RWPE2 (cell line): ENCODE measurements at regions not wholly inside any gene's neighbourhood (a gene's known extent, or its start where the extent isn't known, plus 50 kb on each side); places are given as distances from the start of the nearest gene placed in this dataset.
"Not testable (repeated sequence)": the region's sequence is repeated elsewhere in the genome, so short reads cannot be mapped to it uniquely, and the experiment has no call there.

Source experiments
- ATAC-seq: fragments of 200-7000 bp; cut with Tn5 transposase; 3 replicates; pipeline ENCODE4 v1.9.1; 2021; ENCODE audit warnings: low read depth
- DNase-seq: peaks from one replicate; pipeline ENCODE4 v3.0.0-alpha.2; 2020; ENCODE audit warnings: low spot score
- H3K27ac ChIP-seq: fragments of 450-650 bp; 2 replicates; pipeline ENCODE4 v1.5.1; 2017; ENCODE audit warnings: mild to moderate bottlenecking; ENCODE audit not compliant: poor library complexity, severe bottlenecking
- H3K27me3 ChIP-seq: fragments of 250-450 bp; sonication (Bioruptor Pico); 2 replicates; pipeline ENCODE4 v1.5.1; 2021; ENCODE audit warnings: mild to moderate bottlenecking, moderate library complexity; ENCODE audit not compliant: insufficient read depth, poor library complexity, severe bottlenecking
- H3K36me3 ChIP-seq: fragments of 250-450 bp; sonication (Bioruptor Pico); 2 replicates; pipeline ENCODE4 v1.5.1; 2020; ENCODE audit warnings: low read depth, mild to moderate bottlenecking, moderate library complexity
- H3K4me1 ChIP-seq: fragments of 250-450 bp; sonication (Bioruptor Pico); 2 replicates; pipeline ENCODE4 v1.5.1; 2021; ENCODE audit warnings: mild to moderate bottlenecking, moderate library complexity; ENCODE audit not compliant: insufficient read depth, poor library complexity, severe bottlenecking
- H3K4me3 ChIP-seq: fragments of 250-450 bp; sonication (Bioruptor Pico); 2 replicates; pipeline ENCODE4 v1.5.1; 2021; ENCODE audit warnings: mild to moderate bottlenecking, moderate library complexity; ENCODE audit not compliant: severe bottlenecking
- H3K9me3 ChIP-seq: fragments of 250-450 bp; sonication (Bioruptor Pico); 2 replicates; pipeline ENCODE4 v1.5.1; 2021; ENCODE audit warnings: mild to moderate bottlenecking, moderate library complexity; ENCODE audit not compliant: severe bottlenecking
- TF ChIP-seq, protein P1 (sequence below): fragments of 450-650 bp; IDR thresholded peaks from one replicate; pipeline ENCODE4 v1.5.1; 2017; ENCODE audit warnings: mild to moderate bottlenecking, moderate library complexity; ENCODE audit not compliant: poor library complexity, severe bottlenecking

DNA sequence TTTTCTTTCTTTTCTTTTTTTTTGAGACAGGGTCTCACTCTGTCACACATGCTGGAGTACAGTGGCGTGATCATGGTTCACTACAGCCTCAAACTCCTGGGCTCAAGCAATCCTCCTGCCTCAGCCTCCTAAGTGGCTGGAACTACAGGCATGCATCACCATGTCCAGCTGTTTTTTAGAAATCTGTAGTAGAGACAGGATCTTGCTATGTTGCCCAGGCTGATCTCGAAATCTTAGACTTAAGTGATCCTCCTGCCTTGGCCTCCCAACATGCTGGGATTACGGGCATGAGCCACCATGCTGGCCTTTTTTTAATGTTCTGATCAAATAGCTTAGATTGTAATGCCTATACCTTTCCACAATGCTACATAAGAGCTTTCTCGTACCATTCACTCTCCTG lies 107.0 kb upstream of the KCTD7 start:
- no peaks in the 10 kb centered on the region for H3K27me3 ChIP-seq
- no peak overlapping the region for H3K27ac ChIP-seq
- H3K9me3 ChIP-seq: no peaks in the 10 kb centered on the region
- H3K36me3 ChIP-seq: no peaks in the 10 kb centered on the region
- no peak for DNase-seq
- TF ChIP-seq, protein P1, sequence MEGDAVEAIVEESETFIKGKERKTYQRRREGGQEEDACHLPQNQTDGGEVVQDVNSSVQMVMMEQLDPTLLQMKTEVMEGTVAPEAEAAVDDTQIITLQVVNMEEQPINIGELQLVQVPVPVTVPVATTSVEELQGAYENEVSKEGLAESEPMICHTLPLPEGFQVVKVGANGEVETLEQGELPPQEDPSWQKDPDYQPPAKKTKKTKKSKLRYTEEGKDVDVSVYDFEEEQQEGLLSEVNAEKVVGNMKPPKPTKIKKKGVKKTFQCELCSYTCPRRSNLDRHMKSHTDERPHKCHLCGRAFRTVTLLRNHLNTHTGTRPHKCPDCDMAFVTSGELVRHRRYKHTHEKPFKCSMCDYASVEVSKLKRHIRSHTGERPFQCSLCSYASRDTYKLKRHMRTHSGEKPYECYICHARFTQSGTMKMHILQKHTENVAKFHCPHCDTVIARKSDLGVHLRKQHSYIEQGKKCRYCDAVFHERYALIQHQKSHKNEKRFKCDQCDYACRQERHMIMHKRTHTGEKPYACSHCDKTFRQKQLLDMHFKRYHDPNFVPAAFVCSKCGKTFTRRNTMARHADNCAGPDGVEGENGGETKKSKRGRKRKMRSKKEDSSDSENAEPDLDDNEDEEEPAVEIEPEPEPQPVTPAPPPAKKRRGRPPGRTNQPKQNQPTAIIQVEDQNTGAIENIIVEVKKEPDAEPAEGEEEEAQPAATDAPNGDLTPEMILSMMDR: no peak
- H3K4me3 ChIP-seq: no peak overlapping the region
- no peaks in the 10 kb centered on the region for H3K4me1 ChIP-seq
- ATAC-seq: no peak

DNA sequence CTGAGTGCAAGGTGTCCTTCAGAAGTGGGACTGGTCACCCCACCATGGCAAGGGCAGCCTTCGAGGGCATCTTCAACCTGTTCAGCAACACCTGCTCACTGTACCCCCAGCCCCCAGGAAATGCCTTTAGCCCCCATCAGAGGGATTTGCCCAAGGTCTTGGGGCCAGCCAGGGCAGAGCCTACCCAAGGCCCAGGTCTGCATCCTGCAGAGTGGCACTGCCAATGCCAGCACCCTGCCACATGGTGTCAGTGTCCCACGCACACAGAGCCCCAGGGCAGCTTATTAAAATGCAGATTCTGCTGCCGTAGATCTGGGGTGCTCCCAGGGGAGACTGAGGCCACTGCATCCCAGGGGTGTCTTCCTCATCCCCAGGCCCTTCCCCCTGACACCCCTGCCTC lies 106.2 kb upstream of the KCTD7 start:
- Histone ChIP-seq H3K27ac (no peak overlapping the region), H3K27me3 (no peaks in the 10 kb centered on the region), H3K4me3 (no peak overlapping the region), H3K36me3 (no peaks in the 10 kb centered on the region), H3K9me3 (no peaks in the 10 kb centered on the region), H3K4me1 (no peaks in the 10 kb centered on the region)
- DNase-seq (no peak), ATAC-seq (peak; percentile 54)
- TF ChIP-seq, protein P1: peak; percentile 30

DNA sequence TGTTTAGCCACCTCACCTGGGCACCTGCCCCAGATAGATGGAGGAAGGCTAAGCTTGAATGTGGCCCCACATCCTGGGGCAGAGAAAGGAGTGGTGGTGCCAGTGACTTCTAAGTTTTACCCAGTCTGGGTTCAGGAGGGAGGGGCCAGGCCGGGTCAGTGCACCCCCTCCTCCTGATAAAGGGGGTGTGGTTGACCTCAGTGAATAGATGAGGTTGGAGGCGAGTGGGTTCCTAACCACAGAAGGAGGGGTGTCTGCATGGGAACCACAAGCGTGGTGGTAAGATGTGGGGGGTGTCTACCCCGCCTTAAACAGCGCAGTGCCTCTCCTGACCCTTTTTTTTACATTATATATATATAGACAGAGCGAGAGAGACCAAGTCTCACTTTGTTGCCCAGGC lies 105.3 kb upstream of the KCTD7 start:
- ATAC-seq: no peak
- TF ChIP-seq, protein P1: no peak
- DNase-seq: no peak

DNA sequence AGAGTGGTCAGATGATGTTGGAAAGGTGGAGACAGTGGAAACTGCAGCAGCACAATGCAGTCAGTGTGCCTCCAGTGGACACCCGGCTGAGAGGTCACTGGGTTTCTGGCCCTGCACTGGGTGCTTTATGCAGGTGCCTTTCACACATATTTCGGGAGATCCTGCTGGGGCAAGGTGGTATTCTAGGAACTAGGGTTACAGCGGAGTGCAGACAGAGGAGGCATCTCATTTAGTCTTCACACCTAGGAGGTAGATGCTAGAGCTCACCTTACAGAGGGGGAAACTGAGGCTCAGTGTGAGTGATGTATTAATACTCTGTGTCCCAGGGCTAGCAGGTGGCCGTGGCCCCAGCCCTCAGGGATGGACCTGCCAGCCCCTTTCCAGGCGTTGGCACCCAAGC lies 103.9 kb upstream of the KCTD7 start:
- Histone ChIP-seq H3K4me1 (no peaks in the 10 kb centered on the region), H3K27me3 (no peaks in the 10 kb centered on the region), H3K27ac (no peak overlapping the region), H3K36me3 (no peaks in the 10 kb centered on the region), H3K4me3 (no peak overlapping the region), H3K9me3 (no peaks in the 10 kb centered on the region)
- ATAC-seq (no peak), DNase-seq (no peak)
- TF ChIP-seq, protein P1: no peak

More for the DNA sequence above, 105.3 kb upstream of the KCTD7 start:
- no peak overlapping the region for H3K27ac ChIP-seq
- no peaks in the 10 kb centered on the region for H3K9me3 ChIP-seq
- no peaks in the 10 kb centered on the region for H3K36me3 ChIP-seq
- H3K27me3 ChIP-seq: no peaks in the 10 kb centered on the region
- no peaks in the 10 kb centered on the region for H3K4me1 ChIP-seq
- no peak overlapping the region for H3K4me3 ChIP-seq

DNA sequence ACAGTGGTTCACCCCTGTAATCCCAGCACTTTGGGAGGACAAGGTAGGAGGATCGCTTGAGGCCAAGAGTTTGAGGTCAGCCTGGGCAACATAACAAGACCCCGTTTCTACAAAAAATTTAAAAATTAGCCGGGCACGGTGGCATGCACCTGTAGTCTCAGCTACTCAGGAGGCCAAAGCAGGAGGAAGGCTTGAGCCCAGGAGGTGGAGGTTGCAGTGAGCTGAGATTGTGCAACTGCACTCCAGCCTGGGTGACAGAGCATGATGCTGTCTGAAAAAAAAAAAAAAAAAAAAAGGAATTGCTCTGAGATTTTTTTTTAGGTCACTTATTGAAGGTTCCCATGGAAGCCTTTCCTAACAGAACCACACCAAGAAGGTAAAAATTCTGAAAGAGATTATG lies 101.9 kb upstream of the KCTD7 start:
- not testable (repeated sequence) for DNase-seq, H3K4me3 ChIP-seq, H3K27ac ChIP-seq, H3K36me3 ChIP-seq, ATAC-seq, H3K9me3 ChIP-seq, H3K4me1 ChIP-seq, H3K27me3 ChIP-seq
